Naive B cell (primary cell): ENCODE measurements at regions not wholly inside any gene's neighbourhood (a gene's known extent, or its start where the extent isn't known, plus 50 kb on each side); places are given as distances from the start of the nearest gene placed in this dataset.

ENCODE experiments used
- ATAC-seq, 2 donors: fragments of 150-1000 bp; cut with Tn5 transposase; 2 replicates each; pipeline ENCODE4 v1.10.0; 2021; ENCODE audit warnings: low read depth in 2 of 2, mild to moderate bottlenecking in 2 of 2, moderate library complexity in 2 of 2
- DNase-seq: peaks from one replicate; pipeline ENCODE4 v3.0.0; 2022
- H3K27ac Mint-ChIP-seq, 6 donors: one replicate each; pipeline ENCODE4 v1.8.0; 2020 to 2022; ENCODE audit warnings: mild to moderate bottlenecking in 6 of 6, mixed read lengths in 6 of 6, moderate library complexity in 5 of 6, inconsistent platforms in 2 of 6
- H3K27me3 Mint-ChIP-seq, 3 donors: one replicate each; pipeline ENCODE4 v1.8.0; 2021 to 2022; ENCODE audit warnings: mixed read lengths in 3 of 3, mild to moderate bottlenecking in 1 of 3
- H3K36me3 Mint-ChIP-seq, 2 donors: one replicate each; pipeline ENCODE4 v1.8.0; 2020 to 2022; ENCODE audit warnings: mixed read lengths in 2 of 2, inconsistent platforms in 1 of 2, mild to moderate bottlenecking in 1 of 2
- H3K4me1 Mint-ChIP-seq, 3 donors: one replicate each; pipeline ENCODE4 v1.8.0; 2020 to 2022; ENCODE audit warnings: mixed read lengths in 3 of 3, inconsistent platforms in 1 of 3, mild to moderate bottlenecking in 1 of 3, moderate library complexity in 1 of 3
- H3K4me3 Mint-ChIP-seq, 8 donors: one replicate each; pipeline ENCODE4 v1.8.0; 2020 to 2022; ENCODE audit warnings: mild to moderate bottlenecking in 8 of 8, mixed read lengths in 8 of 8, moderate library complexity in 8 of 8, inconsistent platforms in 2 of 8
- H3K9me3 Mint-ChIP-seq, 7 donors: one replicate each; pipeline ENCODE4 v1.8.0; 2020 to 2022; ENCODE audit warnings: mixed read lengths in 7 of 7, mild to moderate bottlenecking in 5 of 7, inconsistent platforms in 2 of 7, moderate library complexity in 1 of 7

DNA sequence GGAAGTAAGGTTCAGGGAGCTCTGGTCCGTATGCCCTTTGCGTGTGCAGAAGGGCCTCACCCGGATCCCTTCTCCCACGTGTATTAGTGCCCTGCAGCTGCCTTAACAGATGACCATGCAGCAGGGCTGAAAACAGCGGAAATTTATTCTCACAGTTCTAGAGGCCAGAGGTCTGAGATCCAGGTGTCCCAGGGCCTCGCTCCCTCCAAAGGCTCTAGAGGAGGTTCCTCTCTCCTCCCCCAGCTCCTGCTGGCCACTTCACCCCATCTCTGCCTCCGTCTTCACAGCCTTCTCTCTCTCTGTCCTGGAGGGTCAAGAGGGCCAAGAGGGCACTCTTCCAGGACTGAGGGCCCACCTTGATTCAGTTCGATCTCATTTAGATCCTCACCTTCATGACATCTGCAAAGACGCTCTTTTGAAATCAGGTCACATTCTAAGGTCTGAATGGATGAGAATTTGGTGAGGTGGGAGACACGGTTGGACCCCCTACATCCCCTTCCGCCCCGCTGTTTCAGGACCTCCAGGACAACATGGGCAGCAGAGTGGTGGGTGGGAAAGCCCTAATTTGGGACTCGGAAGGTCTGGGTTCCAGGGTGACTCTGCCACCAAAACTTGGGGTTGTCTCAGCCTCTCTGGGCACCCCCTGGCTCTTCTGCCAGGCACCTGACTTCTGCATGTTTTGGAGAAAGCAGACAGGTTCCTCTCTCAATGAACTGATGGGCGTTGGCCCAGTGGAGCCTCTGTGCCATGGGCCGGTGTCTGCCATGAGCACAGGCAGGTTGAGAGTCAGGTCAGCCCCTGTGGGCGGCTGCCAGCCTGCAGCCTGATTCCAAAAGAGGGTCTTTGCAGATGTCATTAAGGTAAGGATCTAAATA, 361.2 kb downstream of the SEC14L1 start:
- DNase-seq: no peak
- peak overlapping the region in 3 of 6 donors; percentile 8 to 69 (median 17) for H3K27ac Mint-ChIP-seq
- no peaks in the 10 kb centered on the region for H3K9me3 Mint-ChIP-seq
- no peaks in the 10 kb centered on the region for H3K27me3 Mint-ChIP-seq
- peaks cover 4 to 15% of the 10 kb centered on the region in 2 donors for H3K36me3 Mint-ChIP-seq
- ATAC-seq: no peak
- H3K4me3 Mint-ChIP-seq: peak overlapping the region in 1 of 8 donors; percentile 59
- H3K4me1 Mint-ChIP-seq: peaks cover 3 to 10% (median 7%) of the 10 kb centered on the region in 3 donors

DNA sequence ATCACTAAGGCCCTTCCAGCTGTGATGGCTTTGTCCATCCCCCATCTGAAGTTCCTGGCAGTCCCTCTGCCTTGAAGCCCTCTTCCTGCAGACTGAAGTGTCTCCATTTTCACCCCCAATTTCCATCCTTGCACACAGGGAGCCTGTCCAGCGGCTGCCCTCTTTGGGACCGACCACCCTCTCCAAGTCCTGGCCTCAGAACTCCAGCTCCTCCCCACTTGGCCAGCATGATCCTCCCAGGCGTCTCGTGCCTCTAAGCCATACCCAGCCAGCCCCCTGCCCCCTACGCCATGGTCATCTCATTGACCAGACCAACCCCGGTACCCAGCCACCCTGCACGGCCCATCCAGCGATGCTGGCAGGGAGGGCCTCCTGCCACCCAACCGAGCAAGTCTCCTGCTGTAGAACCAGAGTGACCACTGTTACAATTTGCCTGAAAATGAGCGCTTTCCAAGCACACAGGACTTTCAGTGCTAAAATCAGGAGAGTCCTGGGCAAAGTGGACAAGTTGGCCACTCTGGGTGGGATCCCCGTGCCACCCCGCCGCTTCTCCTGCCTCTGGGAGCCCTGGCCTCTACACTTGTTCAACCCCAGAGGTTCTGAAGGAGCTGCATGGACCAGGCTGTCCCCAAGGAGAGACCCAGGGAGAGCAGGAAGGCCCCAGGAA, 362.0 kb downstream of the SEC14L1 start:
- peaks cover 3 to 10% (median 7%) of the 10 kb centered on the region in 3 donors for H3K4me1 Mint-ChIP-seq
- H3K4me3 Mint-ChIP-seq: no peak overlapping the region
- H3K27ac Mint-ChIP-seq: peak overlapping the region in 2 of 6 donors; percentile 20 to 24
- no peaks in the 10 kb centered on the region for H3K9me3 Mint-ChIP-seq
- H3K36me3 Mint-ChIP-seq: peaks cover 4 to 15% of the 10 kb centered on the region in 2 donors
- DNase-seq: no peak
- no peak for ATAC-seq
- no peaks in the 10 kb centered on the region for H3K27me3 Mint-ChIP-seq

- ATAC-seq (no peak), DNase-seq (no peak)
- Mint-ChIP-seq H3K4me3 (no peak overlapping the region), H3K4me1 (peaks cover 3 to 10% (median 7%) of the 10 kb centered on the region in 3 donors), H3K27ac (no peak overlapping the region), H3K9me3 (no peaks in the 10 kb centered on the region), H3K36me3 (peaks cover 4 to 15% of the 10 kb centered on the region in 2 donors), H3K27me3 (no peaks in the 10 kb centered on the region)
Observed at GRCh38 chr17:77503293-77503655, 362.5 kb downstream of the SEC14L1 start.

GRCh38 chr17:77503916-77504651, 363.3 kb downstream of the SEC14L1 start:
- DNase-seq (no peak), ATAC-seq (no peak)
- H3K4me1 Mint-ChIP-seq: peaks cover 3 to 10% (median 6%) of the 10 kb centered on the region in 3 donors
- H3K9me3 Mint-ChIP-seq: no peaks in the 10 kb centered on the region
- no peaks in the 10 kb centered on the region for H3K27me3 Mint-ChIP-seq
- no peak overlapping the region for H3K4me3 Mint-ChIP-seq
- H3K36me3 Mint-ChIP-seq: peaks cover 4 to 14% of the 10 kb centered on the region in 2 donors
- H3K27ac Mint-ChIP-seq: no peak overlapping the region

GRCh38 chr17:77504652-77505155, 363.9 kb downstream of the SEC14L1 start:
- no peak for ATAC-seq
- Mint-ChIP-seq H3K4me3 (no peak overlapping the region), H3K36me3 (peaks cover 4 to 7% of the 10 kb centered on the region in 2 donors), H3K4me1 (peaks cover 0 to 10% (median 3%) of the 10 kb centered on the region in 3 donors), H3K27ac (no peak overlapping the region), H3K27me3 (no peaks in the 10 kb centered on the region), H3K9me3 (no peaks in the 10 kb centered on the region)
- no peak for DNase-seq

GRCh38 chr17:77505181-77505639, 364.4 kb downstream of the SEC14L1 start:
- ATAC-seq: no peak
- no peaks in the 10 kb centered on the region for H3K27me3 Mint-ChIP-seq
- DNase-seq: no peak
- H3K4me3 Mint-ChIP-seq: peak overlapping the region in 1 of 8 donors; percentile 35
- H3K36me3 Mint-ChIP-seq: peaks cover 4 to 6% of the 10 kb centered on the region in 2 donors
- H3K4me1 Mint-ChIP-seq: peaks cover 0 to 10% (median 3%) of the 10 kb centered on the region in 3 donors
- H3K9me3 Mint-ChIP-seq: no peaks in the 10 kb centered on the region
- H3K27ac Mint-ChIP-seq: peak overlapping the region in 2 of 6 donors; percentile 36 to 74

DNA sequence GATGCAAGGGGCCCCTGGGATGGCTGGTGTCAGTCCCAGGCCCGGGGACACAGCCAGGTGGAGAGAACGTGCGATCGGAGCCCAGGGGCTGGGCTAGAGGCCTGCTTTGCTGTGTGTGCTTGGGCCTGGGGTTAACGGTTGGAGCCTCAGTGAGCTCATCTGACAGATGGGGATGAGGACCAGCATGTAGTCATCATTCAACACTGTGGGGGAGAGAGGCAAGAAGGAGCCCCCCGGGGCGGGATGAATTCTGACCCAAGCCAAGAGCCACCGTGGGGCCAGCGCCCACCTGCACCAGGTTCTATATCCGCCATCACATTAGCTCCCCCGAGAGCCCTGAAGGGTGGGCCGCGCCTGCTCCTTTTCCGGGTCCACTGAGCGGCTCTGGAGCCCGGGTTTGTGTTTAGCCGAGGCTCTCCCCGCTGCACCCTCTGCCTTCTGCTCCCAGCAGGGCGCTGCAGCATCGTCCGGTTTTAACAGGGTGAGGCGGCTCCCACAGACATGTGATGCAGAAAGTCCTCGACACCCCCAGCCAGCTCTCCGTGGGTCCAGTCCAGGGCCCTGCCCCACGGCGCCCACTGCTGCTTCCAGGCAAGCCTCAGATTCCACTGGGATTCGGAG, 365.7 kb downstream of the SEC14L1 start:
- Mint-ChIP-seq H3K36me3 (peaks cover 4 to 7% of the 10 kb centered on the region in 2 donors), H3K9me3 (peaks cover 0 to 7% (median 7%) of the 10 kb centered on the region in 7 donors), H3K27me3 (no peaks in the 10 kb centered on the region), H3K4me3 (no peak overlapping the region), H3K4me1 (peaks cover 0 to 4% (median 3%) of the 10 kb centered on the region in 3 donors), H3K27ac (no peak overlapping the region)
- ATAC-seq (no peak), DNase-seq (no peak)

- H3K36me3 Mint-ChIP-seq: peaks cover 7 to 10% of the 10 kb centered on the region in 2 donors
- no peaks in the 10 kb centered on the region for H3K4me1 Mint-ChIP-seq
- no peak for DNase-seq
- H3K4me3 Mint-ChIP-seq: no peak overlapping the region
- no peak for ATAC-seq
- no peaks in the 10 kb centered on the region for H3K27me3 Mint-ChIP-seq
- peaks cover 4 to 16% (median 13%) of the 10 kb centered on the region in 7 donors for H3K9me3 Mint-ChIP-seq
- H3K27ac Mint-ChIP-seq: peak overlapping the region in 1 of 6 donors; percentile 61
Observed at GRCh38 chr17:77507111-77507885, 366.5 kb downstream of the SEC14L1 start.

GRCh38 chr17:77508047-77508715, 367.4 kb downstream of the SEC14L1 start:
- peaks cover 7 to 10% of the 10 kb centered on the region in 2 donors for H3K36me3 Mint-ChIP-seq
- no peak overlapping the region for H3K4me3 Mint-ChIP-seq
- H3K4me1 Mint-ChIP-seq: no peaks in the 10 kb centered on the region
- H3K9me3 Mint-ChIP-seq: peaks cover 4 to 21% (median 15%) of the 10 kb centered on the region in 7 donors
- no peaks in the 10 kb centered on the region for H3K27me3 Mint-ChIP-seq
- H3K27ac Mint-ChIP-seq: no peak overlapping the region
- no peak for DNase-seq
- ATAC-seq: no peak

- Mint-ChIP-seq H3K27ac (no peak overlapping the region), H3K36me3 (peaks cover 7 to 10% of the 10 kb centered on the region in 2 donors), H3K9me3 (peaks cover 4 to 21% (median 15%) of the 10 kb centered on the region in 7 donors), H3K27me3 (no peaks in the 10 kb centered on the region), H3K4me3 (no peak overlapping the region), H3K4me1 (no peaks in the 10 kb centered on the region)
- ATAC-seq: no peak
- no peak for DNase-seq
Observed at GRCh38 chr17:77509089-77509488, 368.3 kb downstream of the SEC14L1 start.

- H3K4me3 Mint-ChIP-seq: no peak overlapping the region
- peaks cover 7 to 10% of the 10 kb centered on the region in 2 donors for H3K36me3 Mint-ChIP-seq
- H3K4me1 Mint-ChIP-seq: no peaks in the 10 kb centered on the region
- DNase-seq: no peak
- no peak for ATAC-seq
- no peak overlapping the region for H3K27ac Mint-ChIP-seq
- H3K9me3 Mint-ChIP-seq: peaks cover 4 to 21% (median 15%) of the 10 kb centered on the region in 7 donors
- H3K27me3 Mint-ChIP-seq: no peaks in the 10 kb centered on the region
Observed at GRCh38 chr17:77509599-77509998, 368.8 kb downstream of the SEC14L1 start.
